CD4-positive, alpha-beta T cell (primary cell): ENCODE measurements at regions not wholly inside any gene's neighbourhood (a gene's known extent, or its start where the extent isn't known, plus 50 kb on each side); places are given as distances from the start of the nearest gene placed in this dataset.
"Not testable (repeated sequence)": the region's sequence is repeated elsewhere in the genome, so short reads cannot be mapped to it uniquely, and the experiment has no call there.

ENCODE experiments used
- ATAC-seq: fragments of 200-7000 bp; cut with Tn5 transposase; one replicate; pipeline ENCODE4 v1.10.0; 2022; ENCODE audit warnings: mild to moderate bottlenecking; ENCODE audit not compliant: poor library complexity
- CTCF ChIA-PET: fragments of 350-600 bp; sonication (Branson Sonifier 250); formaldehyde crosslinking; loops from one replicate; lab custom pipeline; 2021; ENCODE audit warnings: antibody characterized with exemption, inconsistent platforms; lab: Charles Lee
- POLR2A ChIA-PET: fragments of 350-600 bp; sonication (Branson Sonifier 250); formaldehyde crosslinking; loops from one replicate; lab custom pipeline; 2021; ENCODE audit warnings: antibody characterized with exemption, inconsistent platforms; lab: Charles Lee
- DNase-seq, 14 experiments: peaks; one replicate each; pipeline ENCODE4 v3.0.0-alpha.2; 2013 to 2020; ENCODE audit warnings: mixed read lengths in 2 of 14
- H3K27ac ChIP-seq, 2 donors: one replicate each; pipeline versions ENCODE4 v1.5.1 to v1.7.0; 2013; ENCODE audit warnings: low read length in 2 of 2, low read depth in 1 of 2, mild to moderate bottlenecking in 1 of 2
- H3K27me3 ChIP-seq, 2 experiments: 1 replicate in 1 of 2; 2 replicates in 1 of 2; pipeline versions ENCODE4 v1.6.1 to v1.7.0; 2013; ENCODE audit warnings: low read length in 2 of 2, control low read depth in 1 of 2, mild to moderate bottlenecking in 1 of 2, moderate library complexity in 1 of 2; ENCODE audit not compliant: insufficient read depth in 2 of 2, control insufficient read depth in 1 of 2
- H3K36me3 ChIP-seq: one replicate; pipeline ENCODE4 v1.6.1; 2013; ENCODE audit warnings: low read length, control low read depth; ENCODE audit not compliant: insufficient read depth
- H3K4me1 ChIP-seq: one replicate; pipeline ENCODE4 v1.6.1; 2013; ENCODE audit warnings: low read length, control low read depth; ENCODE audit not compliant: insufficient read depth
- H3K4me3 ChIP-seq: one replicate; pipeline ENCODE4 v1.5.1; 2013; ENCODE audit warnings: mild to moderate bottlenecking, low read length, moderate library complexity
- H3K9me3 ChIP-seq, 2 experiments: 1 replicate in 1 of 2; 2 replicates in 1 of 2; pipeline versions ENCODE4 v1.6.1 to v1.7.0; 2013; ENCODE audit warnings: low read length in 2 of 2, mild to moderate bottlenecking in 2 of 2, control low read depth in 1 of 2, moderate library complexity in 1 of 2; ENCODE audit not compliant: control insufficient read depth in 1 of 2, insufficient read depth in 1 of 2
- H3K27ac Mint-ChIP-seq: one replicate; pipeline ENCODE4 v1.8.0; 2020; ENCODE audit warnings: mixed read lengths
- H3K27me3 Mint-ChIP-seq: one replicate; pipeline ENCODE4 v1.8.0; 2021; ENCODE audit warnings: mixed read lengths
- H3K36me3 Mint-ChIP-seq: one replicate; pipeline ENCODE4 v1.8.0; 2021; ENCODE audit warnings: low read depth, mixed read lengths
- H3K4me1 Mint-ChIP-seq: one replicate; pipeline ENCODE4 v1.8.0; 2021; ENCODE audit warnings: low read depth, mixed read lengths
- H3K4me3 Mint-ChIP-seq: one replicate; pipeline ENCODE4 v1.8.0; 2020; ENCODE audit warnings: mild to moderate bottlenecking, mixed read lengths
- H3K9me3 Mint-ChIP-seq: one replicate; pipeline ENCODE4 v1.8.0; 2020; ENCODE audit warnings: mixed read lengths
- CTCF ChIP-seq: fragments of 200-600 bp; IDR thresholded peaks from one replicate; pipeline ENCODE4 v1.8.0; 2022; ENCODE audit warnings: antibody characterized with exemption, mild to moderate bottlenecking
- intact Hi-C, 2 experiments: fragments of 100-400 bp; cut with DNase I in 1 of 2; cut with micrococcal nuclease in 1 of 2; formaldehyde crosslinking; loops; one replicate each; pipeline versions ENCODE4 v1.15.1 to v1.9.0; 2023 to 2025; cut with DNase I, micrococcal nuclease

GRCh38 chr7:11281953-11282352 lies 308.3 kb downstream of the PHF14 start:
- no peaks in the 10 kb centered on the region for H3K27me3 ChIP-seq
- H3K4me3 ChIP-seq: no peak overlapping the region
- CTCF ChIA-PET: no interaction called here
- no peak for ATAC-seq
- H3K27me3 Mint-ChIP-seq: no peaks in the 10 kb centered on the region
- POLR2A ChIA-PET: no interaction called here
- H3K4me1 ChIP-seq: no peaks in the 10 kb centered on the region
- no peaks in the 10 kb centered on the region for H3K9me3 ChIP-seq
- no peak for TF ChIP-seq CTCF
- intact Hi-C loops: no loop called here
- H3K27ac ChIP-seq: no peak overlapping the region
- no peak overlapping the region for H3K4me3 Mint-ChIP-seq
- peaks cover 2% of the 10 kb centered on the region for H3K9me3 Mint-ChIP-seq
- H3K4me1 Mint-ChIP-seq: no peaks in the 10 kb centered on the region
- H3K36me3 ChIP-seq: no peaks in the 10 kb centered on the region
- DNase-seq: no peak
- H3K36me3 Mint-ChIP-seq: no peaks in the 10 kb centered on the region
- no peak overlapping the region for H3K27ac Mint-ChIP-seq

- H3K4me3 ChIP-seq, H3K4me1 ChIP-seq, H3K9me3 Mint-ChIP-seq, intact Hi-C loops, H3K4me3 Mint-ChIP-seq, H3K27ac ChIP-seq, DNase-seq, H3K9me3 ChIP-seq, H3K36me3 ChIP-seq, H3K36me3 Mint-ChIP-seq, H3K27me3 Mint-ChIP-seq, H3K4me1 Mint-ChIP-seq, H3K27ac Mint-ChIP-seq, POLR2A ChIA-PET, H3K27me3 ChIP-seq, CTCF ChIA-PET, ATAC-seq: not testable (repeated sequence)
These were observed 309.9 kb downstream of the PHF14 start for GRCh38 chr7:11283584-11283983.

- POLR2A ChIA-PET: no interaction called here
These were observed 317.2 kb downstream of the PHF14 start for GRCh38 chr7:11290863-11291262.

More at GRCh38 chr7:11290863-11291262, 317.2 kb downstream of the PHF14 start:
- no peak for TF ChIP-seq CTCF
- H3K4me1 ChIP-seq: no peaks in the 10 kb centered on the region
- no peaks in the 10 kb centered on the region for H3K4me1 Mint-ChIP-seq
- no peaks in the 10 kb centered on the region for H3K9me3 Mint-ChIP-seq
- DNase-seq (no peak), ATAC-seq (no peak)
- H3K9me3 ChIP-seq: no peaks in the 10 kb centered on the region
- no peak overlapping the region for H3K4me3 ChIP-seq
- intact Hi-C loops: no loop called here
- H3K36me3 Mint-ChIP-seq: no peaks in the 10 kb centered on the region
- no peak overlapping the region for H3K4me3 Mint-ChIP-seq
- no peak overlapping the region for H3K27ac Mint-ChIP-seq
- CTCF ChIA-PET: no interaction called here
- H3K27me3 ChIP-seq: no peaks in the 10 kb centered on the region
- H3K27ac ChIP-seq: no peak overlapping the region
- H3K27me3 Mint-ChIP-seq: peaks cover 4% of the 10 kb centered on the region
- no peaks in the 10 kb centered on the region for H3K36me3 ChIP-seq
